Mesodermal cell (in vitro differentiated cells): ENCODE measurements at regions not wholly inside any gene's neighbourhood (a gene's known extent, or its start where the extent isn't known, plus 50 kb on each side); places are given as distances from the start of the nearest gene placed in this dataset.
"Not testable (repeated sequence)": the region's sequence is repeated elsewhere in the genome, so short reads cannot be mapped to it uniquely, and the experiment has no call there.

Experiments
- H3K27ac ChIP-seq: 2 replicates; pipeline ENCODE4 v1.7.0; 2013; ENCODE audit warnings: mild to moderate bottlenecking, low read depth, low read length, moderate library complexity; ENCODE audit not compliant: severe bottlenecking
- H3K36me3 ChIP-seq: 2 replicates; pipeline ENCODE4 v1.7.1; 2013; ENCODE audit warnings: mild to moderate bottlenecking, low read length, moderate library complexity; ENCODE audit not compliant: control insufficient read depth, insufficient read depth
- H3K4me1 ChIP-seq: one replicate; pipeline ENCODE4 v1.7.1; 2013; ENCODE audit warnings: mild to moderate bottlenecking, low read length; ENCODE audit not compliant: insufficient read depth, control insufficient read depth, poor library complexity, severe bottlenecking
- H3K4me3 ChIP-seq: 2 replicates; pipeline ENCODE4 v1.7.0; 2013; ENCODE audit warnings: low read length, control low read depth, mild to moderate bottlenecking; ENCODE audit not compliant: insufficient read depth, poor library complexity, severe bottlenecking; ENCODE audit errors: extremely low read depth
- H3K9me3 ChIP-seq: 2 replicates; pipeline ENCODE4 v1.7.1; 2013; ENCODE audit warnings: mild to moderate bottlenecking, low read length, moderate library complexity; ENCODE audit not compliant: control insufficient read depth
- WGBS, 2 experiments: methylation state at CpG; one replicate each; pipeline ENCODE4 v1.1.5; 2013; ENCODE audit warnings: missing lambda C conversion rate in 2 of 2; ENCODE audit not compliant: insufficient coverage in 2 of 2; 5-methylcytosine and 5-hydroxymethylcytosine counted together

DNA sequence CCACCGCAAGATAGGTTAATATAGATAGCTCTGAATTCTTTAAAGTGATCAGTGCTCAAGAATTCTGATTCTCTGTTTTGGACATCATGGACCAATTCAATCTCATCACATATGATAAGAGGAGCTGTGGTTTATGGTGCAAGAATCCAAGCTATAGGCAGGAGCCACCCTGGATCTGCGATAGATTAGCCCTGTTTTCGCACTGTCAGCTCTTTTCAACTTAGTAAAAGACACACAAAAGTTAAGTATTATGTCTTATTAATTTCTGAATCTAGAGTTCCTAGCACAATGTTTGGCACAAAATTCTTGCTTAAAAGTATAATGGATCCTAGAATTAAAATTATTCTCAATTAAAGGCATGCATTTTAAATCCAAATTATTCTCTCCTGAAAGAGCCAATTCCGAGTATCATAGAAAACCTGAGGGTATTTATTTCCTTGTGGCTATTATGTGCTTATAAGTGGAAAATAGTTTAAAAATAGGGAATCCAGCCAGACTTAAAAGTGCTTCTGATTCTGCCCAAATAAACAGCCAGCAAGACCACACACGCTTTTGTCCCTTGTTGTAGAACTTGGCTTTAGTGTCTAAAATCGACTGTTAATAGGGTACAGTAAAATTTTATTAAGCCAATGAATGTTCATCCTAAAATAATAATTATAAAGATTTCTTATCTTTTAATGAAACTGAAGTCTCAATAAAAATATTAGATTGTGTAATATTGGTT is 184.9 kb upstream of the FLRT2 start:
- Histone ChIP-seq H3K27ac (no peak overlapping the region), H3K36me3 (no peaks in the 10 kb centered on the region), H3K9me3 (no peaks in the 10 kb centered on the region), H3K4me1 (no peaks in the 10 kb centered on the region), H3K4me3 (no peak overlapping the region)
- no CpG with 5 or more reads among the region's 6 CpGs for WGBS, 2 experiments

DNA sequence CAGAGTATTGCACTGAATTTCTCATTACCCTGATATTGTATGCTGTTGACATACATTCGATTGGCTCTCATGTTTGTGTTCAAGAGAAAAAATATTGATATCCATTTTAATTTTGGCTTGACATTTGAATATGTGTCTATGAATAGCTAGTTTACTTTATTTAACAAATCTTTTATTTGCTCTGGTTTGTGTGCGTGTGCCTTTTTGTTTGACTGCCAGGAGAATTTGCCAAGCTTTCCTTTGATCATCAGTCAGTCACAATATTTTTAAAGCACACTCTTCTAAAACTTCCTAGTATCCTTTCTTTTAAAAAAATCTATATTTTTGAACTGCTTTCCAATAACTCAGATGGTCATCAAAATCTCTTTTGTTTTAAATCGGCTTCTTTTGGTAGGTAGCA is 179.3 kb upstream of the FLRT2 start:
- Histone ChIP-seq H3K4me3 (no peak overlapping the region), H3K36me3 (no peaks in the 10 kb centered on the region), H3K27ac (no peak overlapping the region), H3K4me1 (no peaks in the 10 kb centered on the region), H3K9me3 (peaks cover 3% of the 10 kb centered on the region)
- 100% methylated on average over 1 of the region's 3 CpGs; no CpG with 5 or more reads in 1 of the 2 experiments for WGBS, 2 experiments

DNA sequence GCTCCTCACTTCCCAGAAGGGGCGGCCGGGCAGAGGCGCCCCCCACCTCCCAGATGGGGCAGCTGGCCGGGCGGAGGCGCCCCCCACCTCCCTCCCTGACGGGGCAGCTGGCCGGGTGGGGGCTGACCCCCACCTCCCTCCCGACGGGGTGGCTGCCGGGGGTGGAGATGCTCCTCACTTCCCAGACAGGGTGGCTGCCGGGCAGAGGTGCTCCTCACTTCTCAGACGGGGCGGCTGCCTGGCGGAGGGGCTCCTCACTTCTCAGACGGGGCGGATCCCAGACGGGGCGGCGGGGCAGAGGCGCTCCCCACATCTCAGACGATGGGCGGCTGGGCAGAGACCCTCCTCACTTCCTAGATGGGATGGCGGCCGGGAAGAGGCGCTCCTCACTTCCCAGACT is 177.4 kb upstream of the FLRT2 start:
- 95 to 98% methylated on average over 8 to 14 of the region's 26 CpGs for WGBS, 2 experiments

DNA sequence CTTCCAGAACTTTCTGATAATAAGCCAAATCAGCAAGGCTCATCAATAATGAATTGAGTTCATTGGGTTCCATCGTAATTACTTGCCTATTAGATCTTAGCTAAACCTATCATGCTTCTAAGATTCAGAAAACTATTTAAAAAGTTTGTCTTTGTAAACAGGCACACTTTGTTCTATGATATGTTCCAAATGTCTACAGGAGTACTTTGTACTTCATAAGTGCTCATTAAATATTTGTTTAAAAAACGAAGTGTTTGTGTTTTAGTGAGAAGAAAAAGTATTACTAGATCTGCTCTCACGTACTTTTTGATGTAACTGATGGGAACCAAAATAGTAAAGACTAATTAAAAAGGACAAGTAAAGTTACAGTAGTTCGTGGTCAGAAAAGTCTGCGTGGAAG is 172.8 kb upstream of the FLRT2 start:
- 97% methylated on average over 3 to 5 of the region's 5 CpGs for WGBS, 2 experiments
- no peaks in the 10 kb centered on the region for H3K36me3 ChIP-seq

More for the DNA sequence above, 177.4 kb upstream of the FLRT2 start:
- H3K4me1 ChIP-seq, H3K36me3 ChIP-seq, H3K9me3 ChIP-seq, H3K4me3 ChIP-seq, H3K27ac ChIP-seq: not testable (repeated sequence)

DNA sequence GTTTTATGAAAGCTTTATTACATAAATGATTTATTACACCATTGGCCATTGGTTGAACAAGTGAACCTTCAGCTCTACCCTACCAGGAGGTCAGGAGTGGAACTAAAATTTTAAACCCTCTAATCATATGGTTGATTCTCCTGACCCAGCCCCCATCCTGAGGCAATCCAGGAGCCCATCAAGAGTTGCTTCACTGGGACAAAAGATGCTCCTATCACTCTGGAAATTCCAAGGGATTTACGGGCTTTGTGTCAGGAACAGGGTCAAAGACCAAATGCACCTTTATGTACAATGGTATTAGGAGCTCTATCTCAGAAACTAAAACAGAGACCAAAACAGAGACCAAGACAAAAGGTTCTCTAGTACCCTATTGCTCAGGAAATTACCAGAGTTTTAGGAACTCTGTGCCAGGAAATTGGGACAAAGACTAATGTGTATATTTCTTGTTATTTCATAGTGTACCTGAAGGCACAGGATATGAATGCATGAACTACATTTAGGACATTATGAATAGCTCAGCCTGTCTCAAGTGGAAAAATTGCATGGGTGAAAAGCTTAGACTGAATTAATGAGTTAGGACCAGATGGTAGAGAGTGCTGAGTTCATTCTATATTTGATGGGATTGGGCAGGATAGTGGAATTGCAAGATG is 171.7 kb upstream of the FLRT2 start:
- Histone ChIP-seq H3K4me3 (no peak overlapping the region), H3K9me3 (peaks cover 3% of the 10 kb centered on the region), H3K36me3 (no peaks in the 10 kb centered on the region), H3K4me1 (no peaks in the 10 kb centered on the region), H3K27ac (no peak overlapping the region)
- no CpG with 5 or more reads among the region's 1 CpG for WGBS, 2 experiments

More for the DNA sequence above, 172.8 kb upstream of the FLRT2 start:
- Histone ChIP-seq H3K27ac (no peak overlapping the region), H3K4me3 (no peak overlapping the region), H3K9me3 (peaks cover 3% of the 10 kb centered on the region), H3K4me1 (no peaks in the 10 kb centered on the region)

DNA sequence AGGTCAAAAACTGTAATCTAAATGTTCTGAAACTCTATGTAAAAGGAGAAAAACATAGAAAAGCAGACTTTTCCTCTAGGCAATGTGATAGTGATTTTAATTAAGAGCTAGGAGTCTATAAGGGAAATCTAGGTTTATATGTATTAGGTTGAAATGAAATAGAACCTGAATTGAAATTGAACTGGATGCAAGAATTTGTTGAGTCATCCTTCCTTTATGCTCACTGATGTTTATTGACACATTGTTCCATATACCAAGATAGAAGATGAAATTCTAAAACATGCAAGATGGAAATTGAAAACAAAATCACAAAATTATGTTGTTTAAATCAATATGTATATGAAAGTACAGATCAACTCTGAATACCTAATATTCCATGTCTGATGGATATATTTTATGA is 170.4 kb upstream of the FLRT2 start:
- Histone ChIP-seq H3K9me3 (no peaks in the 10 kb centered on the region), H3K4me1 (no peaks in the 10 kb centered on the region), H3K4me3 (no peak overlapping the region), H3K36me3 (no peaks in the 10 kb centered on the region), H3K27ac (no peak overlapping the region)

DNA sequence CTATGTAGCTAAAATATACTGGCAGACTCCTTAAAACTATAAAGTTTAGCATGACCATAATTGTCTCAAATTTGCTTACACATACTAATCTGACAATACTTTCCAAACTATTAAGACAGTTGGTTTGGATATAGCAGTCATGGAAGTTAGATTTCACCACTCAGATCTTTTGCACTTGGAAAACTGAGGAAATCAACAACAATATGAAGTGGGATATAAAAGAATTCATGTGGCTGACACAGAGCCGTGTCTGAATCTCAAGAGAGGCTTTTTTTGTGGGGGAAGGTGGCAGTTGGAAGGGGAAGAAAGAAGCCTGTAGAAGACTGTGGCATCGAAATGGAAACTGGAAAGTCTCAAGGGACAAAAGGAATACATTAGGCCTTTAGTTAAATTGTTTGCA is 166.6 kb upstream of the FLRT2 start:
- no peaks in the 10 kb centered on the region for H3K36me3 ChIP-seq
- H3K4me1 ChIP-seq: no peaks in the 10 kb centered on the region
- no peak overlapping the region for H3K27ac ChIP-seq
- no peaks in the 10 kb centered on the region for H3K9me3 ChIP-seq
- no peak overlapping the region for H3K4me3 ChIP-seq
- 88 to 92% methylated on average over 2 of the region's 2 CpGs for WGBS, 2 experiments

DNA sequence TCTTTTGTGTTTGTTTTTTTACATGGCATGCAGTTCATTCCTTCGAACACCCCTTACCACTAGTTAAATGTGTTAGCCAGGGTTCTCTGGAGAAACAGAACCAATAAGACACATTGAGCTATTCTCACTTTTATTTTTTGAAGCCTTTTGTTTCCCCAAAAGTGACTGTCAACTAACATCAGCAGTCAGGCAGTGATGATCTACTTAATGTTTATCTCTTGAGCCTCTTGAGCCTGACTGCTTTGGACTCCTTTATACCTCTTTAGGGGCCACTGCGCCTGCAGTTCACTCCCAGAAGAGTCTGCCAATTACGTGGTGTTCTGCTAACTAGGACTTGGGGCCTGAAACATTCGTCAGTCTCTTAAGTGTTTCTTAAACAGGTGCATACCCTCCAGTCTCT is 163.7 kb upstream of the FLRT2 start:
- Histone ChIP-seq H3K36me3 (no peaks in the 10 kb centered on the region), H3K4me3 (no peak overlapping the region), H3K9me3 (no peaks in the 10 kb centered on the region), H3K4me1 (no peaks in the 10 kb centered on the region), H3K27ac (no peak overlapping the region)
- 75 to 80% methylated on average over 1 to 4 of the region's 4 CpGs for WGBS, 2 experiments

DNA sequence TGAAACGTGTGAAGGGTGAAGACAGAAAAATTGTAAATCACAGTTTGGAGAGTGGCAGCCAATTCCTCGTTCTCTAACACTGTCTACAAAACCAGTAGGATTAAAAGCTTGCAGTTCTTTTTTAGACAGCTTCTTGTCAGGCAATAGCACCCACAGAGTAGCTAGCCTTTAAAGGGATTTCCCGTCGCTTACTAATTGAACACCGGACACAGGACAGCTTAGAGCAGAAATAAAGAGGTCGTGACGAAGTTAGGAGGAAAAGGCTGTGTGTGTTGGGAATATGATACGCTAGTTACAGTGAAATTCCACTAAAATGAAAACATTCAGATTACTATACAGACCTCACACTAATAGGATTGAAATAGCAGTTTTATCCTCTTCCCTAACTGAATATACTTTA is 149.1 kb upstream of the FLRT2 start:
- Histone ChIP-seq H3K4me1 (no peaks in the 10 kb centered on the region), H3K4me3 (no peak overlapping the region), H3K27ac (no peak overlapping the region), H3K36me3 (no peaks in the 10 kb centered on the region), H3K9me3 (no peaks in the 10 kb centered on the region)
- 91% methylated on average over 4 of the region's 8 CpGs; no CpG with 5 or more reads in 1 of the 2 experiments for WGBS, 2 experiments

DNA sequence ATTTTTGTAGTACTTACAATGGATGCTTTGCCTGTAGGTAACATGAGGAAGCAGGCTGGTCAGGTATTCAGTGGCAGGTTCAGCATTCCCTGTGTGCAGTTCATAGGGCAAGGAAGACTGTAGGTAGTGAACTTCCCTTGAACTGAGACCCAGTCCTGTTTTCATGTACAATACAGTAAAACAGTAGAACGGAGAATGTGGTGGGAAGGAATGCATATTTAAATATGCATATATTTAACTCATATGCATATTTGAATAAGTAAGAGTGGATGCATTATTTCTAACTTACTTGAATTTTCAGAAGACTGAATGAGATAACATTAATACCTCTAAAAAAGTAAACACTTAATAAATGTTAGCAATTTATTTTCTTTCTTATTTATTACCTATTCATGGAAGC is 147.6 kb upstream of the FLRT2 start:
- no CpG with 5 or more reads among the region's 1 CpG for WGBS, 2 experiments
- Histone ChIP-seq H3K27ac (no peak overlapping the region), H3K9me3 (no peaks in the 10 kb centered on the region), H3K4me1 (no peaks in the 10 kb centered on the region), H3K4me3 (no peak overlapping the region), H3K36me3 (no peaks in the 10 kb centered on the region)

DNA sequence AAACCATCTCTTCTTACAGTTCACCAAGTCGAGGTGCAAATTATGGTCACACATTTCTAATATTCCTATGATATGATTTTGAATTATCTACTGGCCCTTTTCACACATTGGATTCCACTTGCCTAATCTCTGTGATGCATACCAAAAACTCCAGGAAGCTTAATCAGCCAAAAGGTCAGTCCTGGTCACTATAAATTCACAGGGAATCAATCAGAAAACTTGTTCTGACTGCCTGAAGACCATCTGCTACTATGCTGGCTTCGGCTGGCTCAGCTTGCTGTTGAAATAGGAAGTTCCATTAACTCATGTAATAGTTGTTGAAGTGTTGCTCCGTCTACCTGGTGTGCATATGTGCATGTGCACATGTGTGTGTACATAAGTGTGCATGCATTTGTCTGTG is 142.8 kb upstream of the FLRT2 start:
- no peaks in the 10 kb centered on the region for H3K9me3 ChIP-seq
- H3K4me3 ChIP-seq: no peak overlapping the region
- H3K27ac ChIP-seq: no peak overlapping the region
- 88 to 100% methylated on average over 2 to 3 of the region's 3 CpGs for WGBS, 2 experiments
- H3K36me3 ChIP-seq: no peaks in the 10 kb centered on the region
- H3K4me1 ChIP-seq: no peaks in the 10 kb centered on the region
